ENCODE measurements at regions not wholly inside any gene's neighbourhood (a gene's known extent, or its start where the extent isn't known, plus 50 kb on each side); places are given as distances from the start of the nearest gene placed in this dataset.

- Mint-ChIP-seq H3K4me1 (no peaks in the 10 kb centered on the region), H3K27ac (no peak overlapping the region), H3K36me3 (no peaks in the 10 kb centered on the region), H3K4me3 (no peak overlapping the region), H3K9me3 (no peaks in the 10 kb centered on the region), H3K27me3 (no peaks in the 10 kb centered on the region)
- no peak for ATAC-seq
Measured at GRCh38 chr11:127470306-127470884, 469.8 kb upstream of the KIRREL3 start.

GRCh38 chr11:127464325-127464724, 463.8 kb upstream of the KIRREL3 start:
- Mint-ChIP-seq H3K9me3 (no peaks in the 10 kb centered on the region), H3K4me3 (no peak overlapping the region), H3K36me3 (no peaks in the 10 kb centered on the region), H3K27ac (no peak overlapping the region), H3K4me1 (no peaks in the 10 kb centered on the region), H3K27me3 (no peaks in the 10 kb centered on the region)
- no peak for ATAC-seq

GRCh38 chr11:127462065-127462344, 461.4 kb upstream of the KIRREL3 start:
- H3K27me3 Mint-ChIP-seq: no peaks in the 10 kb centered on the region
- no peaks in the 10 kb centered on the region for H3K9me3 Mint-ChIP-seq
- no peaks in the 10 kb centered on the region for H3K4me1 Mint-ChIP-seq
- H3K4me3 Mint-ChIP-seq: no peak overlapping the region
- H3K36me3 Mint-ChIP-seq: no peaks in the 10 kb centered on the region
- ATAC-seq: no peak
- H3K27ac Mint-ChIP-seq: no peak overlapping the region

- Mint-ChIP-seq H3K4me1 (no peaks in the 10 kb centered on the region), H3K9me3 (no peaks in the 10 kb centered on the region), H3K4me3 (no peak overlapping the region), H3K27me3 (no peaks in the 10 kb centered on the region), H3K27ac (no peak overlapping the region), H3K36me3 (no peaks in the 10 kb centered on the region)
- no peak for ATAC-seq
Measured at GRCh38 chr11:127461241-127462064, 460.9 kb upstream of the KIRREL3 start.

- ATAC-seq: no peak
- H3K4me1 Mint-ChIP-seq: no peaks in the 10 kb centered on the region
- no peak overlapping the region for H3K27ac Mint-ChIP-seq
Measured at GRCh38 chr11:127458561-127458960, 458.0 kb upstream of the KIRREL3 start.

GRCh38 chr11:127454856-127455255, 454.3 kb upstream of the KIRREL3 start:
- ATAC-seq: no peak
- no peaks in the 10 kb centered on the region for H3K36me3 Mint-ChIP-seq

More at GRCh38 chr11:127458561-127458960, 458.0 kb upstream of the KIRREL3 start:
- Mint-ChIP-seq H3K4me3 (no peak overlapping the region), H3K36me3 (no peaks in the 10 kb centered on the region), H3K9me3 (no peaks in the 10 kb centered on the region), H3K27me3 (no peaks in the 10 kb centered on the region)

GRCh38 chr11:127452533-127452932, 452.0 kb upstream of the KIRREL3 start:
- Mint-ChIP-seq H3K4me3 (no peak overlapping the region), H3K4me1 (no peaks in the 10 kb centered on the region), H3K27me3 (no peaks in the 10 kb centered on the region), H3K9me3 (no peaks in the 10 kb centered on the region), H3K27ac (no peak overlapping the region), H3K36me3 (no peaks in the 10 kb centered on the region)
- no peak for ATAC-seq

More at GRCh38 chr11:127454856-127455255, 454.3 kb upstream of the KIRREL3 start:
- H3K4me1 Mint-ChIP-seq: no peaks in the 10 kb centered on the region
- no peak overlapping the region for H3K27ac Mint-ChIP-seq
- no peaks in the 10 kb centered on the region for H3K27me3 Mint-ChIP-seq
- H3K9me3 Mint-ChIP-seq: no peaks in the 10 kb centered on the region
- no peak overlapping the region for H3K4me3 Mint-ChIP-seq

- Mint-ChIP-seq H3K27ac (no peak overlapping the region), H3K27me3 (no peaks in the 10 kb centered on the region), H3K4me1 (no peaks in the 10 kb centered on the region), H3K9me3 (no peaks in the 10 kb centered on the region), H3K36me3 (no peaks in the 10 kb centered on the region), H3K4me3 (no peak overlapping the region)
- no peak for ATAC-seq
Measured at GRCh38 chr11:127451861-127452260, 451.3 kb upstream of the KIRREL3 start.

- H3K36me3 Mint-ChIP-seq: no peaks in the 10 kb centered on the region
- no peaks in the 10 kb centered on the region for H3K27me3 Mint-ChIP-seq
- H3K4me1 Mint-ChIP-seq: no peaks in the 10 kb centered on the region
- peaks cover 4% of the 10 kb centered on the region for H3K9me3 Mint-ChIP-seq
- no peak overlapping the region for H3K4me3 Mint-ChIP-seq
- no peak overlapping the region for H3K27ac Mint-ChIP-seq
- ATAC-seq: no peak
Measured at GRCh38 chr11:127448101-127448500, 447.5 kb upstream of the KIRREL3 start.

- Mint-ChIP-seq H3K4me1 (no peaks in the 10 kb centered on the region), H3K9me3 (peaks cover 4% of the 10 kb centered on the region), H3K27ac (no peak overlapping the region), H3K27me3 (no peaks in the 10 kb centered on the region), H3K4me3 (no peak overlapping the region), H3K36me3 (no peaks in the 10 kb centered on the region)
- no peak for ATAC-seq
Measured at GRCh38 chr11:127445476-127445875, 444.9 kb upstream of the KIRREL3 start.

GRCh38 chr11:127443297-127443696, 442.7 kb upstream of the KIRREL3 start:
- Mint-ChIP-seq H3K4me1 (no peaks in the 10 kb centered on the region), H3K4me3 (no peak overlapping the region), H3K9me3 (peaks cover 9% of the 10 kb centered on the region), H3K27me3 (no peaks in the 10 kb centered on the region), H3K27ac (no peak overlapping the region), H3K36me3 (no peaks in the 10 kb centered on the region)
- ATAC-seq: no peak

- Mint-ChIP-seq H3K4me3 (no peak overlapping the region), H3K9me3 (peaks cover 10% of the 10 kb centered on the region), H3K27ac (no peak overlapping the region), H3K36me3 (no peaks in the 10 kb centered on the region), H3K27me3 (no peaks in the 10 kb centered on the region), H3K4me1 (no peaks in the 10 kb centered on the region)
- no peak for ATAC-seq
Measured at GRCh38 chr11:127440616-127441015, 440.0 kb upstream of the KIRREL3 start.

- no peak for ATAC-seq
- Mint-ChIP-seq H3K4me1 (no peaks in the 10 kb centered on the region), H3K27ac (no peak overlapping the region), H3K27me3 (no peaks in the 10 kb centered on the region), H3K9me3 (no peaks in the 10 kb centered on the region), H3K4me3 (no peak overlapping the region), H3K36me3 (no peaks in the 10 kb centered on the region)
Measured at GRCh38 chr11:127425281-127425680, 424.7 kb upstream of the KIRREL3 start.

GRCh38 chr11:127424661-127425060, 424.1 kb upstream of the KIRREL3 start:
- no peak overlapping the region for H3K4me3 Mint-ChIP-seq
- no peak for ATAC-seq
- H3K27me3 Mint-ChIP-seq: no peaks in the 10 kb centered on the region
- H3K4me1 Mint-ChIP-seq: no peaks in the 10 kb centered on the region
- H3K36me3 Mint-ChIP-seq: no peaks in the 10 kb centered on the region
- H3K9me3 Mint-ChIP-seq: no peaks in the 10 kb centered on the region
- H3K27ac Mint-ChIP-seq: no peak overlapping the region

GRCh38 chr11:127420139-127420538, 419.6 kb upstream of the KIRREL3 start:
- Mint-ChIP-seq H3K4me1 (no peaks in the 10 kb centered on the region), H3K36me3 (no peaks in the 10 kb centered on the region), H3K4me3 (no peak overlapping the region), H3K9me3 (peaks cover 9% of the 10 kb centered on the region), H3K27ac (no peak overlapping the region), H3K27me3 (no peaks in the 10 kb centered on the region)
- ATAC-seq: no peak

GRCh38 chr11:127412722-127413380, 412.3 kb upstream of the KIRREL3 start:
- H3K9me3 Mint-ChIP-seq: peaks cover 17% of the 10 kb centered on the region
- H3K27ac Mint-ChIP-seq: no peak overlapping the region
- no peaks in the 10 kb centered on the region for H3K4me1 Mint-ChIP-seq
- no peaks in the 10 kb centered on the region for H3K27me3 Mint-ChIP-seq
- H3K36me3 Mint-ChIP-seq: no peaks in the 10 kb centered on the region
- H3K4me3 Mint-ChIP-seq: no peak overlapping the region
- ATAC-seq: no peak
